GM10266 (cell line): ENCODE measurements at regions not wholly inside any gene's neighbourhood (a gene's known extent, or its start where the extent isn't known, plus 50 kb on each side); places are given as distances from the start of the nearest gene placed in this dataset.

Experiments
- DNase-seq: peaks from one replicate; pipeline ENCODE4 v3.0.0; 2012; ENCODE audit errors: extremely low spot score
- TF ChIP-seq, protein P1 (sequence below): IDR thresholded peaks from 2 replicates; pipeline ENCODE4 v1.5.1; 2012; ENCODE audit warnings: mild to moderate bottlenecking, low read depth; ENCODE audit not compliant: control insufficient read depth, insufficient read depth; ENCODE audit errors: missing control alignments

DNA sequence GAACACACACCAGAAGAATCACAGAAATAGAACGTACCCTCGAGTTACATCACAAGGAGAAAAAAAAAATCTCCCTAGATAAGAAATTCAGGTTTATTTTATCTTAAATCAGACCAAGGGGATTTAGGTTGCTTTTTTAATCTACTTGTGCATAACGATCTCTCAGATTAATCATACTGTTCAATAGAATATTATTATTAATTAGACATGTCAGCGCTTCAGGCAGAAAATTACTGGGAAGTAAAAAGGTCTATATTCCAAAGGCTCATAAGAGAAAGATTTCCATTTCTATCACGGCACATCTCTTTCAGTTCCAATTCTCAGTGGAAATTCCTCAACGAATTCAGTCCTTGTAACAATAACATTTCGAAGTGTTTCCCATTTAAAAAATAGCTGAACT lies 77.7 kb upstream of the PSMD7 start:
- DNase-seq = no peak
- TF ChIP-seq, protein P1, sequence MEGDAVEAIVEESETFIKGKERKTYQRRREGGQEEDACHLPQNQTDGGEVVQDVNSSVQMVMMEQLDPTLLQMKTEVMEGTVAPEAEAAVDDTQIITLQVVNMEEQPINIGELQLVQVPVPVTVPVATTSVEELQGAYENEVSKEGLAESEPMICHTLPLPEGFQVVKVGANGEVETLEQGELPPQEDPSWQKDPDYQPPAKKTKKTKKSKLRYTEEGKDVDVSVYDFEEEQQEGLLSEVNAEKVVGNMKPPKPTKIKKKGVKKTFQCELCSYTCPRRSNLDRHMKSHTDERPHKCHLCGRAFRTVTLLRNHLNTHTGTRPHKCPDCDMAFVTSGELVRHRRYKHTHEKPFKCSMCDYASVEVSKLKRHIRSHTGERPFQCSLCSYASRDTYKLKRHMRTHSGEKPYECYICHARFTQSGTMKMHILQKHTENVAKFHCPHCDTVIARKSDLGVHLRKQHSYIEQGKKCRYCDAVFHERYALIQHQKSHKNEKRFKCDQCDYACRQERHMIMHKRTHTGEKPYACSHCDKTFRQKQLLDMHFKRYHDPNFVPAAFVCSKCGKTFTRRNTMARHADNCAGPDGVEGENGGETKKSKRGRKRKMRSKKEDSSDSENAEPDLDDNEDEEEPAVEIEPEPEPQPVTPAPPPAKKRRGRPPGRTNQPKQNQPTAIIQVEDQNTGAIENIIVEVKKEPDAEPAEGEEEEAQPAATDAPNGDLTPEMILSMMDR = no peak

DNA sequence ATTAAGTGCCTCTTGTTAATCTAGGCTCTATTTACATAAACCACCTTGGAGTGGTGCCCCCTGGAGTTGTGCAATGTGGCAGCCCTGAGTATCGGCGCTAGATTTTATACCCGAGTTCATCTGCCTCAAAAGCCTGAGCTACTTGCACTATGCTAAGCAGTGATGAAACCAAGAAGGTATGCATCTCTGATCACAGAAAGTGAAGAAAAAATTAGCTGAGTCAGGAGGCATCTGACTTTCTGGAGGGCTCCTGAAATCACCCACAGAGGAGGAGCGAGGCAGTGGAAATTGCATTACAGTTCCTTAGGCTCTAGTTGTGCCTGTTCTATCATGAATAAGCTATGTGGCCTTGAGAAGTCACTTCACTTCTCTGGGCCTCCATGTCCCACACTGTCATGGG lies 80.3 kb upstream of the PSMD7 start:
- DNase-seq = no peak
- TF ChIP-seq, protein P1 = no peak

DNA sequence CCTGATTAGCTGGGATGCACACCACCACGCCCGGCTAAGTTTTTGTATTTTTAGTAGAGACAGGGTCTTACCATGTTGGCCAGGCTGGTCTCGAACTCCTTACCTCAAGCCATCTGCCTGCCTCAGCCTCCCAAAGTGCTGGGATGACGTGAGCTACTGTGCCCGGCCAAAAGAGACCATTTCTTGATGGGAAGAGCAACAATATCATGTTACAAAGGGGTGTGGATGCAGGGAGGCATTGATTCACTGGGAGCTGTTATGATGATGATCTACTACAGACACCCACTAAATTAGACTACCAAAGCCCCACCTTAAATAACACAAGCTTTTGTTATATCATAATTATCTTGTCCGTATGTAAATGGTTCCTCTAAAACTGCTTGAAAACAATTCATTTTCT lies 81.4 kb upstream of the PSMD7 start:
- no peak for DNase-seq
- TF ChIP-seq, protein P1 = no peak

DNA sequence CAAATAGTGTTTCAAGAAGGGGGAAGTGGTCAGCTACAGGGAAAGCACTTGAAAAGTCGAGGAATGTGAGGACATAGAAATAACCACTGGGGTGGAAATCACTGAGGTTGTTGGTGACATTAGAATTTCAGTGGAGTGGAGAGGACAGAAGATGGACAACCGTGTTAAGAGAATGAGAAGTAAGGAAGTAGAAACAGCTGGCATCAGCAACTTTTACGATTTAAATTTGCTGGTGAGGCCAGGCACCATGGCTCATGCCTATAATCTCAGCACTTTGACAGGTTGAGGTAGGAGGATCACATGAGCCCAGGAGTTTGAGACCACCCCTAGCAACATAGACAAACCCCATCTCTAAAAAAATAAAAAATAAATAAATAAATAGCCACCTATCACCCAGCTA lies 83.2 kb upstream of the PSMD7 start:
- no peak for DNase-seq
- TF ChIP-seq, protein P1 = no peak

DNA sequence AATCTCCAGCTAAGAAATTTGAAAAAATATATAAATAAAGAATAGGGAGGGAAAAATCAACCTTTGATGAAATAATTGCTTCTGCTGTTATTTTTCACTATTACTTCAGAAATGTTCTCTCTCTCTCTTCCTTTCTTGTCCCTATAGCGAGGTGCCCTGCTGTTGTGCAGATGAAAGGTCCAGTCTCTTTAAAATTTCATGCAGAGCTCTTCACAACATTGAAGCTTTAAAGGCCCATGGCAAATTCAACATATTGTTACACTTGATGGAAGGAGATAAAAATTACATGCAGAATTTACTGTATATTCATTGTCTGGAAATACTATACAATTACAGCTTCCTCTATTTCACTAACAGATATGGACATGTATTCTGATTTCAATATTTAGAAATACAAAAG lies 86.4 kb upstream of the PSMD7 start:
- DNase-seq = no peak
- TF ChIP-seq, protein P1 = no peak

DNA sequence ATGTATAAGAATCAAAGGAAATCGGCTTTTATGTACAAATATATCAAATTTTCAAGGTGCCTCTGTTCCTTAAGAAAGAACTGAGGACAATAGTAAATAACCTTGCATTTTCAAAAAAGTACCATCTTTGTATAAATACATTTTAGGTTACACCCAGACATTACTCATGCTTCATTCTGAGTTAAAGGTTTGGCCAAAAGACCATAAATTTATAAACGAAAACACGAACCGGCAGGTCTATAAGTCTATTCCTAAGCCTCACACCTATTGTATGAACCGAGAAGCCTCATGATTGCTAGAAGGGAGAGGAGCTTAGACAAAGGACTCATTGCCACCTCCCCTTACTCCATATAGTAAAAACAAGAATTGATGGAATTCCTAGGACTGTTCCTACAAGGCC lies 94.6 kb upstream of the PSMD7 start:
- no peak for DNase-seq
- TF ChIP-seq, protein P1 = no peak

DNA sequence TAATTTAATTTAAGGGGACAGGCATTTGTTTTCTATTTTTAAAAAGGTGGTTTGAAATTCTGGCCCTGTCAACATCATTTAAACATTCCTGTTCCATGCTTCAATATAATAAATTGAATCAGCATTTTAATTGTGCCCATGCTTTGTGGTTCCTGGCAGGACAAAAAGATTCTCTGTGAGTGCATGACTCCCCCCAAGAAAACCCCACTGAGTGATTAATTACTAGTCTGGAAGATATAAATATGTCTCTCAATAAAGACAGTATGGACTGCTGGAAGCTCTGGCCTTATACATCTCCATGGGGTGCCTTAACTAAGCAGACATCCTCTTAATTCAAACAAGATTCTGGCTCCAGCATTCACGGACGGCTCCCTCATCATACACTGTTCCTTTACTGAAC lies 95.0 kb upstream of the PSMD7 start:
- TF ChIP-seq, protein P1 = no peak
- no peak for DNase-seq

DNA sequence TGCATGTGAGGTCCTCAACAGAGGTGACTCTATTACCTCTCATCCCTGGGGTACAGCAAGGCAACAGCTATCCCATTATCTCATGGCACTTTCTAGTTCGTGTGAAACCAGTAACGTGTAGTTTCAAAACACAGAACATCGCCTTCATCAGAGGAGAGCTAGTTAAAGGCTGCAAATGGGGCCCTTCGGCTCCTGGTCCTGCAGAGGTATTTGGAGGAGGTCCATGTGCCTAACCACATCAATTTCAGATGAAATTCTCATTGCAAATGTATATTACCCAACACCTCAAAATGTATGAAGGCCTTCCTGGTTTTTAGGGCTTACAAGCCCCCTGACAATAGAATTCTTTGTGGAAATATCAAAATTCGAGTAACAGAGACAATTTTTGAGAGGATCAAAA lies 95.7 kb upstream of the PSMD7 start:
- DNase-seq = no peak
- TF ChIP-seq, protein P1 = no peak
